ENCODE measurements at regions not wholly inside any gene's neighbourhood (a gene's known extent, or its start where the extent isn't known, plus 50 kb on each side); places are given as distances from the start of the nearest gene placed in this dataset.

DNA sequence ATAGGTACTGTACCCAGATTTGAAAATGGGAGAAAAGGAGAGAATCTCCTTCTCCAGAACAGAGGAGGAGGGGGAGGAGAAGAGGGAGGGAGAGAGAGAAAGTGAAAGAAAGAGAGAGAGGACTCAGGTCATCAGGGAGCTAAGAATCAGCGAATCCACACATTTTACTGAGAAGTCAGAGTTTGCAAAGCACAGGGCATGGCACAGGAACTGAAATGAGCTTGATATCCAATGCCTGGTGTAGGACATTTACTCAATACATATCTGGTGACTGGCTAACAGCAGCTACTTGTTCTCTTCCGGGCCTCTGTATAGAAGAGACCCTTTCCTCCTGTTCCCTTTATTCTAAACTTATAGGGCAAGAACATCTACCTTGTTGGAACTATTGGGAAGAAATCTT is 375.1 kb downstream of the KLF5 start:
- H3K4me1 ChIP-seq = no peaks in the 10 kb centered on the region
- no peaks in the 10 kb centered on the region for H3K27me3 ChIP-seq
- no peaks in the 10 kb centered on the region for H3K9me3 ChIP-seq
- no peak overlapping the region for H3K9ac ChIP-seq (ENCODE audit: low read depth in 2 of 2, low read length in 2 of 2)
- H3K4me3 ChIP-seq = no peak overlapping the region
- no peak overlapping the region for H3K27ac ChIP-seq
- no peak for DNase-seq
- TF ChIP-seq, protein P1, sequence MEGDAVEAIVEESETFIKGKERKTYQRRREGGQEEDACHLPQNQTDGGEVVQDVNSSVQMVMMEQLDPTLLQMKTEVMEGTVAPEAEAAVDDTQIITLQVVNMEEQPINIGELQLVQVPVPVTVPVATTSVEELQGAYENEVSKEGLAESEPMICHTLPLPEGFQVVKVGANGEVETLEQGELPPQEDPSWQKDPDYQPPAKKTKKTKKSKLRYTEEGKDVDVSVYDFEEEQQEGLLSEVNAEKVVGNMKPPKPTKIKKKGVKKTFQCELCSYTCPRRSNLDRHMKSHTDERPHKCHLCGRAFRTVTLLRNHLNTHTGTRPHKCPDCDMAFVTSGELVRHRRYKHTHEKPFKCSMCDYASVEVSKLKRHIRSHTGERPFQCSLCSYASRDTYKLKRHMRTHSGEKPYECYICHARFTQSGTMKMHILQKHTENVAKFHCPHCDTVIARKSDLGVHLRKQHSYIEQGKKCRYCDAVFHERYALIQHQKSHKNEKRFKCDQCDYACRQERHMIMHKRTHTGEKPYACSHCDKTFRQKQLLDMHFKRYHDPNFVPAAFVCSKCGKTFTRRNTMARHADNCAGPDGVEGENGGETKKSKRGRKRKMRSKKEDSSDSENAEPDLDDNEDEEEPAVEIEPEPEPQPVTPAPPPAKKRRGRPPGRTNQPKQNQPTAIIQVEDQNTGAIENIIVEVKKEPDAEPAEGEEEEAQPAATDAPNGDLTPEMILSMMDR (IDR thresholded peaks at IDR 0.05) = no peak
- H3K36me3 ChIP-seq = no peaks in the 10 kb centered on the region
- intact Hi-C loops (cut with DNase I) = no loop called here

DNA sequence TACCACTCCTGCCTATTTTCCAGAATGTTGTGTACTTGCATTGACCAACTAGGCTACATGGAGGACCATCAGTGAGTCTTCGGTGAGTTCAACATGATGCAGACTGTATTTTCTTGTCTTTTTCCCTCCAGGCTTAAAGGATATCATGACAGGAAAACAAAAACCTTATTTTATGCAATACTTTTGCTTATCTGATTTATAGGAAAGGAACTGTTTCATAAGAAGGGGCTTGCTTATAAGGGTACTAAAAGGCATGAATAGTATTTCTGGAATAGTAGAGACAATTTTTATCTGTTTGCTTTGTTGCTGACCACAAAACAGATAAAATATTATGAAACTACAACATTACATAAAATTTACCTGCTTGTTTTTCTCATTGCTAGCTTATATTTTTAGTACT is 374.7 kb downstream of the KLF5 start:
- peaks cover 3% of the 10 kb centered on the region for H3K4me1 ChIP-seq
- TF ChIP-seq, protein P1 (IDR thresholded peaks at IDR 0.05) = no peak
- H3K27me3 ChIP-seq = no peaks in the 10 kb centered on the region
- no peak overlapping the region for H3K27ac ChIP-seq
- intact Hi-C loops (cut with DNase I) = no loop called here
- no peak overlapping the region for H3K4me3 ChIP-seq
- DNase-seq = no peak
- no peak overlapping the region for H3K9ac ChIP-seq (ENCODE audit: low read depth in 2 of 2, low read length in 2 of 2)
- no peaks in the 10 kb centered on the region for H3K9me3 ChIP-seq
- no peaks in the 10 kb centered on the region for H3K36me3 ChIP-seq

DNA sequence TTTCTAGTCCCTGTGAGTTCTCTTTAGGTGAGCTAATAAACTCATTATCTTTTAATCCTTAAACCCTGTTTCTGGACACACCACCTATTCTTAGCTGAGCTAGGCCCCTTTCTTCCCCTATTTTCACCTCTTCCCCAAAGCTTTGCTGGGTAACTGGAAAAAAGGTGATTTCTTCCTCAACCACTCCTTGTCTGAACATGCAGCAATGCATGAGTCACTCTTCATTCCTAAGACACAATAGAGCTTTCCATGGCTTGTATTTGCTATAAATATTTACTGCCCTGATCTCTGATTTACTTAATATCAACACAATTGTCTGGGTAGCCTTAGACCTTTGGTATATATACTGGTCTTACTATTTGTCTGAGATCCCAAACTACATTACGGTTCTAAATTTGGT is 370.9 kb downstream of the KLF5 start:
- no peak for DNase-seq

DNA sequence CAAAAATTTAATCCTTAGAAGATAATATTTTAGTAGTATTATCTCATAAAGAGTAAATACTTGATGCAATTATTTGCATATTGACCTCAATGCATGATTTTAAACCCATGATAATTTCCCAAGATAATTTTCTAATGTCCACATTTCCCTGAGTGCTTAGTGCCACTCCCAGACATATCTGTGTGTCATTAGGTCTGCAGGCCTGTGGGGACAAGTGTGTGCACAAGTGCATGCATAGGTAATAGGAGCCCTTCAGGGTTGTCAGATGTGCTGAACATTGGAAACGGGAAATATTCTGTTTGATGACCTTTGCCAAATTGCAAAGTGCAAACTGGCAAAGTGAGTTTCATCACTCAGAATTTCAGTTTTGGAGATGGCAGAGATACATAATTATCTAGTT is 369.9 kb downstream of the KLF5 start:
- H3K27me3 ChIP-seq = no peaks in the 10 kb centered on the region
- TF ChIP-seq, protein P1 (IDR thresholded peaks at IDR 0.05) = no peak
- no peak overlapping the region for H3K9ac ChIP-seq (ENCODE audit: low read depth in 2 of 2, low read length in 2 of 2)
- no peak overlapping the region for H3K27ac ChIP-seq
- no peak for DNase-seq
- H3K36me3 ChIP-seq = no peaks in the 10 kb centered on the region
- no peak overlapping the region for H3K4me3 ChIP-seq
- H3K4me1 ChIP-seq = peaks cover 5% of the 10 kb centered on the region
- intact Hi-C loops (cut with DNase I) = no loop called here
- H3K9me3 ChIP-seq = no peaks in the 10 kb centered on the region

More for the DNA sequence above, 370.9 kb downstream of the KLF5 start:
- intact Hi-C loops (cut with DNase I) = no loop called here
- no peak overlapping the region for H3K4me3 ChIP-seq
- H3K27me3 ChIP-seq = no peaks in the 10 kb centered on the region
- H3K36me3 ChIP-seq = no peaks in the 10 kb centered on the region
- TF ChIP-seq, protein P1 (IDR thresholded peaks at IDR 0.05) = no peak
- no peak overlapping the region for H3K27ac ChIP-seq
- no peaks in the 10 kb centered on the region for H3K9me3 ChIP-seq
- no peak overlapping the region for H3K9ac ChIP-seq (ENCODE audit: low read depth in 2 of 2, low read length in 2 of 2)
- peaks cover 5% of the 10 kb centered on the region for H3K4me1 ChIP-seq

DNA sequence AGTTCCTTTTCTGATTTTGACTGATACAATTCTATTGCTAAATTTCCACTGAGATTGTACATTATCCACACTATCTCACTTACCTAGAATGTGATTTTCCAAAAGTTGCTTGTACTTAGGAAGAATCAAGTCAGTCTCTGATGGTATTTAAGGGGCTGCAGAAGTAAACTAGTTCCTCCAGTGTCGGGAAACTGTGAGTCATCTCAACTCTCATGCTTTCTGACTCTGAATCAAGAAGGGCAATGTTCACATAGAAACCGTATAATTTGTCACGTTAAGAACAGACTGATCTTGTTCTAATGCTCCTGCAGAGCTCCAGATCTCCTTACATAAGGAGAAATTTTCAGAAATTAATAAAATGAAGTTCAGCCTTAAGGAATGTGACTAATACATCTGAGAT is 369.3 kb downstream of the KLF5 start:
- Histone ChIP-seq H3K9ac (ENCODE audit: low read depth in 2 of 2, low read length in 2 of 2) (no peak overlapping the region), H3K4me3 (no peak overlapping the region), H3K36me3 (no peaks in the 10 kb centered on the region), H3K4me1 (peaks cover 5% of the 10 kb centered on the region), H3K9me3 (no peaks in the 10 kb centered on the region), H3K27ac (no peak overlapping the region), H3K27me3 (no peaks in the 10 kb centered on the region)
- TF ChIP-seq, protein P1 (IDR thresholded peaks at IDR 0.05) = no peak
- DNase-seq = no peak
- intact Hi-C loops (cut with DNase I) = no loop called here

DNA sequence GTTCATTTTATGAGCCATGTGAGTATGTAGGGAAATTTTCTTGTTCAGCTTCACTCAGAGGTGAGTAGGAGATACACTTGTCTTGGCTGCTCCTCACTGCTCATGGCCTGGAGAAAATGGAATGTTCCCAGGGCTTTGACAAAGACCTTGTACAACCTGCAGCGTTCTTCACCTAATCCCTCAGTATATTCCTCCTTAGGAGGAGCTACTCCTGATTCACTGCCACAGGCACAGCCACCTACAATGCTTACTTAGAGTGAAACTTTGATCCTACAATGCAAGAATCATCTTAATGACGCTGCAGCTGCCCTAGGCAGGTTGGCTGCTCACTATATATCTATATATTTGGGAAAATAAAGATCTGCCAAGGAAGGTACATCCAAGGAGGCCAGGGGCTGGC is 364.2 kb downstream of the KLF5 start:
- no peak overlapping the region for H3K4me3 ChIP-seq
- no peak for DNase-seq
- TF ChIP-seq, protein P1 (IDR thresholded peaks at IDR 0.05) = no peak
- no peaks in the 10 kb centered on the region for H3K36me3 ChIP-seq
- H3K9ac ChIP-seq (ENCODE audit: low read depth in 2 of 2, low read length in 2 of 2) = no peak overlapping the region
- intact Hi-C loops (cut with DNase I) = no loop called here
- H3K9me3 ChIP-seq = no peaks in the 10 kb centered on the region
- H3K4me1 ChIP-seq = no peaks in the 10 kb centered on the region
- H3K27ac ChIP-seq = no peak overlapping the region
- no peaks in the 10 kb centered on the region for H3K27me3 ChIP-seq

All from colonic mucosa (tissue), 4 donors.